ENCODE measurements at regions not wholly inside any gene's neighbourhood (a gene's known extent, or its start where the extent isn't known, plus 50 kb on each side); places are given as distances from the start of the nearest gene placed in this dataset.

DNA sequence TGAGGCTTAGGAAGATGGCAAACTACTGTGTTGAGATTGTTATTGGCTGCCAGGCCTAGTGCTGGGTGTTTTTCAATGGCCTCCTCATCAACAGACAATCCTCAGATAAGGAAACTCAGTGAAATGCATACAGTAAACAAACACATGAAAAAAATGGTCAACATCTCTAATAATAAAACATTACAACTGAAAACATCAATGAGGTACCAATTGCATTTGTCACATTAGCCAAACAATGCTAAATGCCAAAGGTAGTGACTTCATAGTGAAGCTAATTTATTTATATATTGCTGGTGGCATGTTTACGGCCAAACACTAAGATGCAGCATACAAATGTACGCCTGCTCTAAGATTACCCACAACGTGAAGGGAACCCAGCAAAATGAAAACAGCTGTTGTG is 224.0 kb upstream of the UBL3 start:
- H3K9me3 Mint-ChIP-seq (ENCODE audit: unreplicated experiment) = no peaks in the 10 kb centered on the region
- no peak for DNase-seq (ENCODE audit: extremely low spot score, unreplicated experiment)
- no peaks in the 10 kb centered on the region for H3K36me3 Mint-ChIP-seq (ENCODE audit: unreplicated experiment)
- no peaks in the 10 kb centered on the region for H3K4me1 Mint-ChIP-seq (ENCODE audit: unreplicated experiment)
- H3K4me3 Mint-ChIP-seq (ENCODE audit: unreplicated experiment) = no peak overlapping the region
- H3K27ac Mint-ChIP-seq (ENCODE audit: unreplicated experiment) = no peak overlapping the region
- no peaks in the 10 kb centered on the region for H3K27me3 Mint-ChIP-seq (ENCODE audit: unreplicated experiment)
- TF ChIP-seq, protein P1, sequence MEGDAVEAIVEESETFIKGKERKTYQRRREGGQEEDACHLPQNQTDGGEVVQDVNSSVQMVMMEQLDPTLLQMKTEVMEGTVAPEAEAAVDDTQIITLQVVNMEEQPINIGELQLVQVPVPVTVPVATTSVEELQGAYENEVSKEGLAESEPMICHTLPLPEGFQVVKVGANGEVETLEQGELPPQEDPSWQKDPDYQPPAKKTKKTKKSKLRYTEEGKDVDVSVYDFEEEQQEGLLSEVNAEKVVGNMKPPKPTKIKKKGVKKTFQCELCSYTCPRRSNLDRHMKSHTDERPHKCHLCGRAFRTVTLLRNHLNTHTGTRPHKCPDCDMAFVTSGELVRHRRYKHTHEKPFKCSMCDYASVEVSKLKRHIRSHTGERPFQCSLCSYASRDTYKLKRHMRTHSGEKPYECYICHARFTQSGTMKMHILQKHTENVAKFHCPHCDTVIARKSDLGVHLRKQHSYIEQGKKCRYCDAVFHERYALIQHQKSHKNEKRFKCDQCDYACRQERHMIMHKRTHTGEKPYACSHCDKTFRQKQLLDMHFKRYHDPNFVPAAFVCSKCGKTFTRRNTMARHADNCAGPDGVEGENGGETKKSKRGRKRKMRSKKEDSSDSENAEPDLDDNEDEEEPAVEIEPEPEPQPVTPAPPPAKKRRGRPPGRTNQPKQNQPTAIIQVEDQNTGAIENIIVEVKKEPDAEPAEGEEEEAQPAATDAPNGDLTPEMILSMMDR (IDR thresholded peaks at IDR 0.05) = no peak

DNA sequence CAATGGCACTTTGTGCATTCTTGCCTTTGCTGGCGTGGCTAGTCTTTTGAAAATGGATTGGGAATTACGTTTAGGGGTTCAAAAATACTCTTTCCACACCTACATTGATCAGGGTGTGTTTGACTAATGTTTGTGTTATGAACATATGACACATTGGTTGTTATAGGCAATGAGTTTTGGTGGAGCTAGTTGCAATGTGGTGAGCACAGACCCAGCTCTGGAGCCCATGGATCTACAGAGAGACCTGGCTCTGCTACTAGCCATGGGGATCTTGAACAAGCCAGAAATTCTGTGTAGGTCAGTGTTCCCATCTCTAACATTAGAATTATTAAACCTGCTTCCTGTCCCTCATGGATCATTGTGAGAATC is 222.4 kb upstream of the UBL3 start:
- Mint-ChIP-seq H3K36me3 (ENCODE audit: unreplicated experiment) (no peaks in the 10 kb centered on the region), H3K4me3 (ENCODE audit: unreplicated experiment) (no peak overlapping the region), H3K27ac (ENCODE audit: unreplicated experiment) (no peak overlapping the region), H3K9me3 (ENCODE audit: unreplicated experiment) (no peaks in the 10 kb centered on the region), H3K4me1 (ENCODE audit: unreplicated experiment) (no peaks in the 10 kb centered on the region), H3K27me3 (ENCODE audit: unreplicated experiment) (no peaks in the 10 kb centered on the region)
- DNase-seq (ENCODE audit: extremely low spot score, unreplicated experiment) = no peak
- TF ChIP-seq, protein P1 (IDR thresholded peaks at IDR 0.05) = no peak

DNA sequence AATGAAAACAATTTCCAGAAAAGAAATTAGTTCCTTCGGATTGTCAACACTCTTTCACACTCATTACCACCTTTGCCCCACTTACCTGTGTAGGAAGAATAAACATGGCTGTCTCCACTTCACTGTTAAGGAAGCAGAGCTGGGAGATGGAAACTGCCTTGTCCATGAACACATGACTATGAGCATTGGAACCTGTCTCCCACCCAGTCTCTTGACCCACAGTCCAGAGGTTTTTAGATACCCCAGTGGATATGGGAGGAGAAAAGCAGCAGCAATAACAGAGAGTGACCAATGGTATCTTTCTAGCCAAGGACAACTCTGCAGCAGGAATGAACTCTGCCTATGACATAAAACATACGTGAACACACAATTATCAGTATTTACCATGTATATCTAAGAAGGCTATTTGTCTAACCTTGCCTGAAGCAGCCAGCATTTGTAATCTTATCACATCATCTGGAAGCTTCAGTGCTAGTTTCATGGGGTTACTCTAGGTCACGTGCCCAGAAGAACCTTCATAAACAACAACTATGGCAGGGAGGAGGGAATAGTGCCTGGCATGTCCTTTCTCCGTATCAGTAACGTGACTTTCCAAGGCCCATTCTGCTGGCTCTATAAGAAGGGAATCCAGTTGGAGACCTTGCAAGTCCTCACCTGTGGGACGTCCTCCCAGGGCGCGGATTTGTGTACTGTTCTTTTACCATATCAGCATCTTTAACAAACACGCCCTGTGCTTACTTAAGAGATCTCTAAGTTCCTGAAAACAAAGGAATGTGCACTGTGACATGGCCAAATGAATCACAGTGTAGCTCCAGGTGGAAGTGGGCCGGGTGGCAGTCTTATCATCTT is 221.8 kb upstream of the UBL3 start:
- no peak for DNase-seq (ENCODE audit: extremely low spot score, unreplicated experiment)
- no peak overlapping the region for H3K4me3 Mint-ChIP-seq (ENCODE audit: unreplicated experiment)
- no peaks in the 10 kb centered on the region for H3K4me1 Mint-ChIP-seq (ENCODE audit: unreplicated experiment)
- no peaks in the 10 kb centered on the region for H3K9me3 Mint-ChIP-seq (ENCODE audit: unreplicated experiment)
- TF ChIP-seq, protein P1 (IDR thresholded peaks at IDR 0.05) = no peak
- H3K36me3 Mint-ChIP-seq (ENCODE audit: unreplicated experiment) = no peaks in the 10 kb centered on the region
- no peak overlapping the region for H3K27ac Mint-ChIP-seq (ENCODE audit: unreplicated experiment)
- no peaks in the 10 kb centered on the region for H3K27me3 Mint-ChIP-seq (ENCODE audit: unreplicated experiment)

DNA sequence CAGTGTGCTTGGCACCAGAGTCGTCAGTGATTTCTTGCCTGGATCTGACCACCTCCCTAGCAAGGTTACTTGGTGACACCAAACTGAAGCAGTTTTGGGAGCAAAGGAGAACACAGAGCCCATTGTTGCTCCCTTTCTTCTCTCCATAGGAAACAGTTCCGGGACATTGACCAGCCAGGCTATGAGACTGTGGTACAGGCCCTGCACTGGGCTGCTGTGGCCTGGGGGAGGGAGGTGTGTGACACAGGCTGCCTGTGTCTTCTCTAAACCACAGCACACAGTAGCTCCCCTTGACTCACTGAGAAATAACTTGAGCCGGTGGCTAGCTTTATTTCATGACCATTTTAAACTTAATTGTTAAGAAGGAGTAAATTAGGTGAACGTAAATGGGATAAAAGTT is 214.8 kb upstream of the UBL3 start:
- DNase-seq (ENCODE audit: extremely low spot score, unreplicated experiment) = no peak
- Mint-ChIP-seq H3K27me3 (ENCODE audit: unreplicated experiment) (peaks cover 4% of the 10 kb centered on the region), H3K4me1 (ENCODE audit: unreplicated experiment) (no peaks in the 10 kb centered on the region), H3K27ac (ENCODE audit: unreplicated experiment) (no peak overlapping the region), H3K4me3 (ENCODE audit: unreplicated experiment) (no peak overlapping the region), H3K36me3 (ENCODE audit: unreplicated experiment) (no peaks in the 10 kb centered on the region), H3K9me3 (ENCODE audit: unreplicated experiment) (no peaks in the 10 kb centered on the region)
- TF ChIP-seq, protein P1 (IDR thresholded peaks at IDR 0.05) = no peak

DNA sequence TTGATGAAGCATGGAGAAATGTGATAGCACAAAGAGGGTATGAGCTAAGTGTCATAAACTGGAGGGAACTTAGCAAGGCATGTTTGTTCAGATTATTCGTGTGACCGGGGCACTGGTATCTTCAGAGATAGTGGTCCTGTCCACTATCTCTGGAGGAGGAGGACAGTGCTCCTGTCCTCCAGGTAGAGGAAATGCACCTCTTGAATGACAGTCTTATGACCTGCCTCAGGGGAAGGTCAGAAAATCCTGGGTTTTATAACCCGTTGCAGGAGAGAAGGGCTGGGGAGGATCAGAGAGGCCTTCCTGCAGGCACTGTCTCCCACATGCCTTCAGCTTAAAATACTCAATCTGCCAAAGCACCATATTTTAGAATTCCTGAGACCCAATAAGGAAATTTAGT is 213.5 kb upstream of the UBL3 start:
- no peak overlapping the region for H3K4me3 Mint-ChIP-seq (ENCODE audit: unreplicated experiment)
- TF ChIP-seq, protein P1 (IDR thresholded peaks at IDR 0.05) = no peak
- no peaks in the 10 kb centered on the region for H3K9me3 Mint-ChIP-seq (ENCODE audit: unreplicated experiment)
- peaks cover 5% of the 10 kb centered on the region for H3K27me3 Mint-ChIP-seq (ENCODE audit: unreplicated experiment)
- H3K36me3 Mint-ChIP-seq (ENCODE audit: unreplicated experiment) = no peaks in the 10 kb centered on the region
- no peaks in the 10 kb centered on the region for H3K4me1 Mint-ChIP-seq (ENCODE audit: unreplicated experiment)
- DNase-seq (ENCODE audit: extremely low spot score, unreplicated experiment) = no peak
- H3K27ac Mint-ChIP-seq (ENCODE audit: unreplicated experiment) = no peak overlapping the region

Data from osteocyte (in vitro differentiated cells).